Stimulated activated CD4-positive, alpha-beta T cell treated with anti-CD3 and anti-CD28 coated beads, Interleukin-12 subunit alpha, Interleukin-12 subunit beta, amount 100 ng/mL, for 24 hours (primary cell): ENCODE measurements at regions not wholly inside any gene's neighbourhood (a gene's known extent, or its start where the extent isn't known, plus 50 kb on each side); places are given as distances from the start of the nearest gene placed in this dataset.

Source experiments
- DNase-seq, 2 experiments: peaks; one replicate each; pipeline ENCODE4 v3.0.0-alpha.2; 2020; ENCODE audit warnings: low read depth in 2 of 2

DNA sequence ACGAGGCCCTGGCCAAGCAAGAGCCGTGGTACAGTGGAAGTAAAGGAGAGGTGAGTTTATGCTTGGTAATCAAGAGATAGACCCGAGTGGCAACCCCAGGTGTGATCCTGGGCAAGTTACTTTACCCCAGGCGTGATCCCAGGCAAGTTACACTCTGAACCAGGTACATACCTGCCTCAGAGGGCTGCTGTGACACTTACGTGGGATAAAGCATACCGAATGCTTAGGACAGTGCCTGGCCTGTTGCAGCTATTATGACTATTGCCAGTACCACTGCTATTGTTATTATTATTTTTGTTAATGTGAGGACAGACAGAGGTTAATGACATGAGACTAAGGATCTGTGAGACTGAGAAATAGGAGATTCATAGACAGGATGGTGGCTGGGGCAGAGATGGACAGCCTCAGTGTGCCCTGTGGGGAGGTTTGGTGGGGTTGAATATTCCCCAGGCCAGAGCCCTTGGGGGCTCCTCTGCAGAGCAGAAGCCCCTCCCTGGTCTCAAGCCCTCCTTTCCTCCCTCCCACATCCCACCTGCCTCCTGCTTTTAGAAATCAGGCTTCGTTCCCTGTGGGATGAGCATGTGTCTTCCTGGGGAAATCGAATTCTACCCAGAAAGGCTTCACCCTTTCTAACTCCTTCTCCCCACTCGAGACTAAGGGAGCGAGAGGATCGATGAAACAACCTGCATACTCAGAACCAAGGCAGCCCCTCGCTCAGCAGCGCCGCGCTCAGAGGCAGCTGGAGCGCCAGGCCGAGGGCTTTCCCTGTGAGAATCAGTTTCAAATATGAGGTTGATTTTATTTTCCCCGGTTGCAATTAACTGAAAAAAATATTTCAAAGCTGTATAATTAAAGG is 62.0 kb upstream of the SIX3 start:
- DNase-seq, result no peak

DNA sequence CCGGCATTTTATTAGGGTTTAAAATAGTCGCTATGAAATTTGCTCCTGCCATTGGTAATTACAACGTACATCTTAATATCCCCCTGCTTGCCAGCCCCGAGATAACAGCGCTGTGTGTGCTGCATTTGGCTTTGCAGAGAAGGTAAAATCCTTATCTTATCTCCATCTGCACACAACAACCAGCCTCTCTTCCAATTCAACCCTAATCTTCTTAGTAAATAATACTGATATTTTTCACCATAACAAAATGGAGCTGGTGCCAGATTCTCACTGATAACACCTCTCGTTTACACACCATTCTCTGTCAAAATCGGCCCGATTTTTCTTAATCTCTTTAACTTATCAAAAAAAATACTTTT is 61.4 kb upstream of the SIX3 start:
- DNase-seq, result no peak

DNA sequence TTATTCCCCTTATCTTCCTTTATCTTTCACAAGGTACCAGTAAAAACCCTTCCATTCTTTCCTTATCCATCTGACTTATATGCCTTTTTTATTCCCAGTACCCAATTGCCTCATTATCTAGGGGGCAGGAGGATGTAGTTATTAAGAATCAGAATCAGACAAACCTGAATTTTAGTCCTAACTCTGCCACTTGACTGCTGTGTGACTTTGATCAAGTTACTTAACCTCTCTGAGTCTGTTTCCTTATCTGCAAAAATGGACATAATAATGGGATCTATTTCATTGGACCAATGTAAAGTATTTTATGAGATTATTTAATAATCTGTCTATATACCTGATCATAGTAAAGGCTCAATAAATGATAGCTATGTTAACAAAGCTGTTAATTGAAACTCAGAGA is 59.6 kb upstream of the SIX3 start:
- DNase-seq, result no peak

DNA sequence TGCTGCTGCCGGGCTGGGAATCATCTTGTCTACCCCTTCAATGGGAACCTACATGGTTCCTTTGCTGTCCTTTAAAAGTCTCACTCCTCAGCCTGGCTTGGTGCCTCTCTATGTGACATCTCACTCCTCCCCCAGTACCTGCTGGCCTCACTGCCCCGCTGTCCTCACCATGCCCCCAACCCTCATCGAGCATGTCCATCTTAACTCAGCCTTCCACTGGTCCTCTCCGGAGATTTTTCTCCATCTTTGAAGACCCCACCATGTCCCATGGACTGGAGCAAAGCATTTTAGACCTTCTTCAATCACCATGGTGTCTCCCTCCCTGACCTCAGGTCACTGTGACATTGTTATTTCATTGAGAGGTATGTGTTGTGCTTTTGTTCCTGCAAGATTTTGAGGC is 58.1 kb upstream of the SIX3 start:
- DNase-seq, result no peak

DNA sequence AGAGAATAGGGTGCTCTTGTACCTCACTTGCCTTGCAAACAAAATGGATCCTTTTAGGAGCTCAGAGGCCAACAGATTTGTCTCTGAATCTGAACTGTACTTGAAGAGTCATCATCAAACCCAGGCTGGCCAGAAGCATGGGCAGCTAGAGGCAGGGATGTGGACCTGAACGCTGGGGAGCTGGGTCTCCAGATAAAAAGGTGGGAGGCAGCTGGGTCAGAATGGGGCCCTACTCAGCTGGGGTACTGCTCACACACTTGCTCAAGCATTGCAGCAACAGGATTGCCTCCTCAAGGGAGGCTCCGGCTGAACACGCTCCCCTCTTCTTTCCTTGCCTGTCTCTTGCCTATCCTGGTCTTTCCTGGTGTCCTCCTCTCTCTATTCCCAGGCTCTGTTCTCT is 57.3 kb upstream of the SIX3 start:
- no peak for DNase-seq

DNA sequence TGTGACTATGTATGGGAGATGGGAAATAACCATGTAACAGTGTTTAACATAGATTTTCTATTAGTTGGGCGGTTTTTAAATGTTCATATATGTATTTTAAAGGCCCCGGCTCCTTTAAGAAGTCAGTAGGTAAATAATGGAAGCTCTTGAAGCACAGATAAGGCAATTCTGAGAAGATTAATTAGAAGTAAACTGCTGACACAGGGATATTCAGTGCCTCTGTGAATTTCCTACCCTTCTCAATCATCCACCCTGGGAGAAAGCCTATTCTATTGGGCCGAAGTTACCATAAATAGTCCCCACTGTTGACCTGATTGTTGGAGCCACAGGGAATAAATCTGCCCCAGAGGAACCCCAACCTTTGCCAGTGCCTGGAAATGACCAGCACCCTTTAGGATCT is 56.8 kb upstream of the SIX3 start:
- no peak for DNase-seq

DNA sequence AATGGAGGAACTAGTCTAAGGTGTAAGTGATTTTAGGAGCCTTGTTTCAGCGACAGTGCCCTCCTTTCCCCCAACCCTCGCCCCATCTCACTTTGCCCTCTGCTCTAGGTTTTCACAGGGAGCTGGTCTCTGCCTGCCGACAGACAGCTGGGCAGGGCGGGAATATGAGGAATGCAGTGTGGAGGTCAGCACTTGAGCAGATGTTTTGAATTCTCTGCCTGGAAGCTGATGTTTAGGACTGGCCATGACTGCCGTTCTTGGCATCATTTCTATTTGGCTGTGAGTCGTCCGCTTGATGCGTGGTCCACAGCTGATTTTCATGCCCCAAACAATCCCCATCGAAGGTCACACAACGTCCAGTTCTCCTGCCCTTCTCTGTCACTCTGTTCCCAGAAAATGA is 55.1 kb upstream of the SIX3 start:
- DNase-seq, result no peak

DNA sequence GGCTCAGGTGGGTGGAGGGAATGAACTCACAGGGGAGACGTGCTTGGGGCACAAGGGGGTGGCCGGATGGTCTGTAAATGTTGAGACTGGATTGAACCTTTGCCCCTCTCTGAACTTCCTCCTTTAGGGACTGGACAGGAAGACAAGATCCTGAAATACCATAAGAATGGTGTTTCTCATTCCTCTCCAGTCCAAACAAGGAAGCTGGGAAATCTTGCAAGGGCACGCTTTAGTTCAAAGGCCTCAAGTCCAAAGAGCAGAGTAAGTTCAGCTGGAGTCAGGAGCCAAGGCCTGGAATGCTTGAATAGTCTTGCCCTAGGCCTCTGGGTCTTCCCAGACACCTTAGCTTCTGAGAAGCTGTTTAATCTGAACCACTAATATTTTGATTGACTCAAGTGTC is 52.4 kb upstream of the SIX3 start:
- no peak for DNase-seq
